Erythroblast (primary cell): ENCODE measurements at regions not wholly inside any gene's neighbourhood (a gene's known extent, or its start where the extent isn't known, plus 50 kb on each side); places are given as distances from the start of the nearest gene placed in this dataset.

Experiments
- DNase-seq, 2 experiments: peaks; one replicate each; lab custom pipeline; 2025; lab: John Stamatoyannopoulos, UW
- GATA1 ChIP-seq: IDR thresholded peaks from 2 replicates; pipeline ENCODE4 v1.6.1; 2011; ENCODE audit warnings: low read depth, mild to moderate bottlenecking, control low read depth, low read length, moderate library complexity
- POLR2A ChIP-seq: IDR thresholded peaks from 2 replicates; pipeline ENCODE4 v1.6.1; 2011; ENCODE audit warnings: mild to moderate bottlenecking, low read length

GRCh38 chr9:134487066-134487710, 154.4 kb upstream of the COL5A1 start:
- TF ChIP-seq POLR2A (no peak), GATA1 (no peak)
- DNase-seq: no peak

GRCh38 chr9:134488331-134489280, 153.0 kb upstream of the COL5A1 start:
- no peak for DNase-seq
- TF ChIP-seq GATA1: no peak
- no peak for TF ChIP-seq POLR2A

- TF ChIP-seq POLR2A (no peak), GATA1 (no peak)
- DNase-seq: no peak
Measured at GRCh38 chr9:134489621-134490408, 151.8 kb upstream of the COL5A1 start.

- no peak for TF ChIP-seq GATA1
- DNase-seq: no peak
Measured at GRCh38 chr9:134490446-134490845, 151.2 kb upstream of the COL5A1 start.

GRCh38 chr9:134491196-134491835, 150.3 kb upstream of the COL5A1 start:
- TF ChIP-seq POLR2A (no peak), GATA1 (no peak)
- DNase-seq: no peak

- no peak for TF ChIP-seq GATA1
- TF ChIP-seq POLR2A: no peak
- DNase-seq: no peak
Measured at GRCh38 chr9:134491856-134492255, 149.7 kb upstream of the COL5A1 start.

GRCh38 chr9:134492281-134492691, 149.3 kb upstream of the COL5A1 start:
- TF ChIP-seq POLR2A (no peak), GATA1 (no peak)
- DNase-seq: no peak

GRCh38 chr9:134492721-134493460, 148.7 kb upstream of the COL5A1 start:
- DNase-seq: no peak
- TF ChIP-seq GATA1 (no peak), POLR2A (no peak)

- TF ChIP-seq POLR2A (no peak), GATA1 (no peak)
Measured at GRCh38 chr9:134493461-134494272, 147.9 kb upstream of the COL5A1 start.

GRCh38 chr9:134494273-134494815, 147.3 kb upstream of the COL5A1 start:
- DNase-seq: no peak
- TF ChIP-seq POLR2A (no peak), GATA1 (no peak)

More at GRCh38 chr9:134493461-134494272, 147.9 kb upstream of the COL5A1 start:
- no peak for DNase-seq

GRCh38 chr9:134494905-134495304, 146.7 kb upstream of the COL5A1 start:
- TF ChIP-seq GATA1: no peak
- TF ChIP-seq POLR2A: no peak
- no peak for DNase-seq
